ENCODE measurements at regions not wholly inside any gene's neighbourhood (a gene's known extent, or its start where the extent isn't known, plus 50 kb on each side); places are given as distances from the start of the nearest gene placed in this dataset.

DNA sequence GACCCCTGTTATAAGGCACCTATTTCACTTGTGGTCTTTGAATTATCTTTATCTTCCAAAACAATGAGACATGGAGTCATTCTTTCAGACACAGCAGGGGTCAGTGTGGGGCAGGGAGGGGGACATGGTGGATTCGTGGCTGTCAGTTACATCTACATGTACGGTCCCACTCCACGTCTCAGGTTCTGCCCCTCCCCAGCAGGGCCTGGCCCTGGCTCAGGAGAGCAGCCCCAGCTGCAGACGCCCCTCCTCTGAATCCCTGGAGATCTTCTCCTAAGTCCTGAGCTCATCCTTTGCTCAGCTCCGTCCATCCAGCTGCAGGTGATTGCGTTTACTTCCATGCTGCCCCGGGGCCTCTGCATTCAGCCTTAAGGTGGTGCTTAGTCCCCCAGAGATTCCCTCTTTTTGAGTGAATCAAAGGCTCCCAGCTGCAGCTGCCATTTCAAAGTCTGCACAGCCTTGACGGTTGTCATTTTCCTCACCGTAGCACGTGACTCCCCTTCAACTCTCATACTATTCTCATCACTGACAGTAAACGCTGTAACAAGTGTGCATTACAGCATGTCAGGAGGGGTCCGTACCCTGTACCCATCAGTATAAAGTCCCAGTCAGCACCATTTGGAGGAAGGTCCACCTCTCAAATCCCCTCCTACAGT lies 113.4 kb upstream of the TCERG1L start:
- DNase-seq (ENCODE audit: low read depth), result no peak

DNA sequence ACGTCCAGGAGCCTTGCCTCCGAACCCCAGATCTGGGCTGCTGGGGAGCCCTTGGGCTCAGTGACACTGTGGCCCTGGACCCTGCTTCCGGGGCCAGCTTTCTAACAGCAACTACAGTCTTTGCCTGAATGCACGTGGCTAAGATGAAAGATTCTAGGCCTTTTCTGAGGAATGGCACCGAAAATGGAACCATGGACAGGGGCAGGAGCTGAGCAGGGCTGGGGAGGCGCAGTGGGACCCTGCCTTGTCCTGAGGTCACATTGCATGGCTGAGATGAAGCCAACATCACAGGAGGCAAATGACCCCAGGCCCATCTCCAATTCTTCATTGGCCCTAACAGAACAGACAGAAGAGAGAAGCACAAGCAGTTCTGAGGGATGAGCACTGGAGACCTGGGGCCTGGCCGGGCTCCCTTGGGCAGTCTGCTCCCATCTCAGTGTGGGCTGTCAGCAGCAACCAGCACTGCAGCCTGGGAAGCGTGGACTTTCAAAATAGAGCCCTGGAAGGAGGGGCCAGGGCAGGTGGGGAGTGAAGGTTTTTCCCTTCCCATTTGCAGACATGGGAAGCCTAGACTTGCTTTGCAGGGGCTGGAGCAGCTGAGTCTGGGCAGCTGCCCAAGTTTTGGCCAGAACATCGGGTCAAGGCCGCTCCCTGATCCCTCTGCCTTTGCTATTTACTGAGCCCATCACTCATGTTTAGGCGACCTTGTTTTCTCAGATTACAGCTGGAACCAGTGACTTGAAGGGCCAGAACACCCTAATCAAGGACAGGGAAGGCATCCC lies 114.4 kb upstream of the TCERG1L start:
- DNase-seq (ENCODE audit: low read depth), result no peak

DNA sequence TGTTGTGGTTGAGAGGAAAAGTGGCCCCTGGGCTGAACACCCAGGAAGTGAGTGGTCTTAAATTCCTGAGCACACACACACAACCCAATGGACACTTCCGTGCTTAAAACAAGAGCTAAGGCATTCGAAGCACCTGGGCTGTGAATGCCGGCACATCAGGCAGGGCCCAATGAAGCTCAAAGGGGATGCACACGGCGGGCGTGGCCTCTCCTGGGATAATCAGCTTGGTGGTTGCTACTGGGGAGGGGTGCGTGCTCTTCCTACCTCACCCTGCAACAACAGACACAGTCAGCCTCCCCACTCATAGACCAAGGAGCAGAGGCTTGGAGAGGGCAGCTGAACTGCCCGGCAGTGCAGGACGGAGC lies 115.0 kb upstream of the TCERG1L start:
- DNase-seq (ENCODE audit: low read depth), result no peak

DNA sequence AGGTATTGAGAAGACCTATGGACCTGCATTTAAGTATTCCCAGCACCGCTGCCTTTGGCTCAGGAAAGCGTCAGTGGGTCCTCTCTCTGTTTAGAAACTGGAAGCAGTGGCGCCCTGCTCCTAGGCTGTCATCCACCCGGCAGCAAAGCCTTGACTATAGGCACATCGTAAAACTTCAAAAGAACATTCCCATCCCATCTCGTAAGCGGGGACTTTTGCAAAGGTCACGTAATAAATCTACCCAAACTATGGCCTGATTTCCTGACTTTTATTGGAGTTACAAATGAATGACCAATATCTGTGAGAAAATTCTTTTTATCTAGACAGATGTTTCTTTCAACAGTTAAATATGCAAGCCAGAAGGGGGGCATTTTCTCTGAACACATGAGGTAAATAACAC lies 115.8 kb upstream of the TCERG1L start:
- no peak for DNase-seq (ENCODE audit: low read depth)

DNA sequence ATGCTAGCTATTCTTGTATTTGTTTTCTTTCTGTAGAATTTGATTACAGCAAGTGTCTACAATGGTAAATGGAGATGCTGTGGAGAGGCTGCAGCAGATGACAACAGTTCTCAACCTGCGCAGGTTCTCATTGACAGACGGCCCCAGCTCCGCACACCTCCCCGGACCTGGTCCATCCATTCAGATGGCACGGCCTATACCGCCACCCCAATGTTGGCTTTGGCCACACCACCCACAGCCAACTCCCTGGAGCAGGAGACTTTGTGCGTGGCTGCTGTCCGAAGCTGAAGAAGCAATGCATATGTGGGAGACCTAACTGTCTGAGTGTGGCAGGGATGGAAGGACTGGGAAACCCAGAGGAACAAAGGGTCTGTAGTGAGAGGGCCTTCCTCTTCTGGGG lies 116.4 kb upstream of the TCERG1L start:
- DNase-seq (ENCODE audit: low read depth), result no peak

DNA sequence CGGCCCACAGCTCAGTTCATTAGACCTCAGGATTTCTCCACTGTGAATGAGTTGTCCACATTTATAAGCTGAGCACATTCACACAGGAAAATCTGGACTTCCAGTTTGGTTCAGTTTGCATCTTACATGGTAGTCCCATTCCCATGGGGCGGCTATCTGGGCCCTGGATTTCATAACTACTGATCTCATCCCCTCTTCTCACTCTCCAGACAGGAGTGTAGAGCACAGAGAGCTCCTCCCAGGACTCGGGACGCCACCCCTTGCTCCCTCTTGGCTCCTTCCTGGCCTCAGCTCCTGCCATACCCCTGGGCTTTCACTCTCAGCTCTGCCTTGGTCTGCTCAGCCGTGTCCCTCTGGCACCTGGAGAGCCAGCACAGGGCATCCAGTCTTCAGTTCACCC lies 117.6 kb upstream of the TCERG1L start:
- no peak for DNase-seq (ENCODE audit: low read depth)

DNA sequence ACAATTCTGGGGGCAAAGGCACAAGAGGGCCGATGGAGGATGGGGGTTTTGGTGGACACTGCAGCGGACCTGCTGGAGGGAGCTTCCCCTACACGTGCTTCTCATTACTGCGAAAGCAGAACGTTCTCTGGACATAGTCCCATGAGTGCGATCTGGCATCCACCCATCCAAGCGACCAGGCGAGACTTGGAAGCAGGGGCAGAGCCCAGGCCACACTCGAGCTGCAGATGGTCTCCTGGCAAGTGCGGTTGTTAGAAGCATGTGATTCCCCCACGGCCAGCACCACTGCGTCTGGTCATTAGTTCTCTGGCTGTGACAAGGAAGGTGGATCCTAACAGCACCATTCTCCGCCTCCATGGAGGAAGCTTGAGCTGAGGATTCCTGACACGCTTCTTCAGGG lies 118.4 kb upstream of the TCERG1L start:
- no peak for DNase-seq (ENCODE audit: low read depth)

DNA sequence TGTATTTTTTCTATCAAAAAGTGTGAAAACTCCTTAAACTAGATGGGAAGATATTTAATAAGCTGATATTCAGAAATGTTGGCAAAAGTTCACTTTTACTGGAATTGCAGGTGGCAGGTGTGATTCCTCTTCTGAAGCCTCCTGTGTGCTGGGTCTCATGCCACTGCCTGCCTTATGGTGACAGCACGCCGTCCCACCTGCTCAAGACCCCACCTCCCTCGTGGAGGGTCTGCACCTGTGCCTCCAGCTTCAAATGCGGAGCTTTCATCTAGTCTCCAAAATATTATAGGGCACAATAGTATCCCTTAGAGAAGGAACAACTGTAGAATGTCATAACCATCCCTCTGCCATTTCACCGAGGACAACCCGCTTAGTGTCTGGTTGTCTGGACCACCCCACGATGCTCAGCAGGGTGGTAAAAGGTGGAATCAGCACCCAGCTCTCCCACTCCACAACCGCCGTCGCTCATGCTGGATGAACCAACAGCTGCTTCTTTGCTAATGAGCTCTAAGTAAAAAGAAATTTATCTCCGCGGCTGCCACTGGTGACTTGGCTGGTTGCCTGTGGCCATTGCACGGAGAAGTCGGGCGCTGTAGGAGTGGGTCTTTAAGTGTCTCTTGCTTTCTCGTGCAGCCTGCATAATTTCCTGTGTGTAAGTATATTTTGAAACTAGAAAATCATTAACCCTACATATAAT lies 119.3 kb upstream of the TCERG1L start:
- DNase-seq (ENCODE audit: low read depth), result no peak

DNA sequence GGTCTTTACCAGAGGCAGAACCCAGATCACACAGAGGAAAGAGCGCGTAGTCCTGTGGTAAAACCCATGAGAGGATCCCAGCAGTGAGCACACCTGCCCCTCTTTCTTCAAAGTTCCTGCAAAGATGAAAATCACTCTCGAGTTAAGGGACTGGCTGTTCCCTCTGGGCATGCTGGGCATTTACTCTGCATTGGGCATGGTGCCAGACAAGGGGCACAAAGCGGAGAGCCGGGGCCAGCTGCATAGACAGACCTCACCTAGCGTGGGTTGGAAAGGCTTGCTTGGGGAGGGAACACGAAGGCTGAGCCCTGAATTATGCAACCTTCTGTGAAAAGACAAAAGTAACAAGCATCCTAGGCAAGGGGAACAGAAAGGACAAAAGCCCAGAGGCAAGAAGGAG lies 120.0 kb upstream of the TCERG1L start:
- DNase-seq (ENCODE audit: low read depth), result no peak

DNA sequence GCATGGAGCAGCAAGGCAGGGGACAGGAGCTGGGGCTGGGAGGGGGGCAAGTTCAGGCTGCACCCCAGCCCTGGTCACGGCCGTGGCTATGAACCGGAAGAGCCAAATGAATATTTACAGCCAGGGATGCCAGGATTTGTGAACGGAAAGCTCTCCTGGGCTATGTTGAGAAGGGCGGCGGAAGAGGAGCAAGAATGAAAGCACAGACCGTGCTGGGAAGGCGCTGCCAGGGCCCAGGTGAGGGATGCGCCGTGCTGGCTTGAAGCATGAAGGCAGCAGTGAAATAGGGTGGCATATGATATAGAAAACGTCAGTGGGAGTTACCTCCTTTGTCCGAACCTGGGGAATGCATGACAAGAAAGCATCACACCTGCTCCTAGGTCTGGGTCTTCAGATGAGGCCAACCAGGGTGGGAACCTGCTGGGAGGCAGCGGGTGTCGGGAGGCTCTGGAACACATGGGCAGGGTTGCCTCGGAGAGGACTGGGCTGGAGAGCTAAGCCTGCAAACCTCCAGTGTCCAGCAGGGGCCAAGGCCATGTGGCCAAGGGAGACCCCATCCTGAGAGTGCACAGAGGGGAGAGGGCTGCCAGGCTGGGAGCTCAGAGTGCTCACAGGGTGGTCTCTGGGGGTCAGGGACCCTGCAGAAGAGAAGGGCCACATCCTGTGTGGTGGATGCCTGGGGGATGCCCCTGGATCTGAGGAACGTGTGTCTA lies 120.6 kb upstream of the TCERG1L start:
- no peak for DNase-seq (ENCODE audit: low read depth)

DNA sequence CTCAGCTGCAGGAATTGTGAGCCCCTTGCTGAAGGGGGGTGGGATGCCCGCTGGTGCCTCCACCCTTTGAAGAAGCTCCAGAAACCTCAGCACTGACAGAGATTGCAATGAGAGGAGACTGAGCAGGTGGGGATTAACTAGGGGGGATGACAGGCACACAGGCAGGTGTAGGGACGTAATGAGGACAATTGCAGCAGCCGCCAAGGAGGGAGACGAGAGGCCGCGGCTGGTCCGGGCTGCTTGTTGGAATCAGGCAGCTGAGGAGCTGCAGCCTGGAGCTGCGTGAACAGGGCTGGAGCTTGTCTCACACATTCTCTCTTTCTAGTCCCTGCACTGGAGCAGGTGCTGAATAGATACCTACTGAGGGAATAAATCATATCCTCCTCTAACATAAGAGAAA lies 122.0 kb upstream of the TCERG1L start:
- no peak for DNase-seq (ENCODE audit: low read depth)

DNA sequence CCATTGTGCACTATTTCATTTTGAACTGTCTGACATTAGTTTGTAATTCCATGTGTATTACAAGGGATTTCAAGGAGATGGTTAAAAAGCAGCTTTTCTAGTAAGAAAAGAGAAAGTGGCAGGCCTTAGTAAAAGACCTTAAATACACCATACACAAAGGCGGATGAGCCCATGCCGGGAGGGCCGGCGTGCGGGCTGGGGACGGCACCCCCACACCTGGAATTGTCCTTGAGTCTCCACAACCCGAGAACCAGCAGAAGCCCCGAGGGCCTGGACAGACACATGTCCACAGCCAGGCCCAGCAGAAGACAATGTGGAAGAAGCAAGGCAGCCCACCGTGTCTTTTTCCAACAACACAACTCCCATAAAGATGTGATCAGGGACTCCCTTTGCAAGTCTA lies 123.7 kb upstream of the TCERG1L start:
- DNase-seq (ENCODE audit: low read depth), result no peak

DNA sequence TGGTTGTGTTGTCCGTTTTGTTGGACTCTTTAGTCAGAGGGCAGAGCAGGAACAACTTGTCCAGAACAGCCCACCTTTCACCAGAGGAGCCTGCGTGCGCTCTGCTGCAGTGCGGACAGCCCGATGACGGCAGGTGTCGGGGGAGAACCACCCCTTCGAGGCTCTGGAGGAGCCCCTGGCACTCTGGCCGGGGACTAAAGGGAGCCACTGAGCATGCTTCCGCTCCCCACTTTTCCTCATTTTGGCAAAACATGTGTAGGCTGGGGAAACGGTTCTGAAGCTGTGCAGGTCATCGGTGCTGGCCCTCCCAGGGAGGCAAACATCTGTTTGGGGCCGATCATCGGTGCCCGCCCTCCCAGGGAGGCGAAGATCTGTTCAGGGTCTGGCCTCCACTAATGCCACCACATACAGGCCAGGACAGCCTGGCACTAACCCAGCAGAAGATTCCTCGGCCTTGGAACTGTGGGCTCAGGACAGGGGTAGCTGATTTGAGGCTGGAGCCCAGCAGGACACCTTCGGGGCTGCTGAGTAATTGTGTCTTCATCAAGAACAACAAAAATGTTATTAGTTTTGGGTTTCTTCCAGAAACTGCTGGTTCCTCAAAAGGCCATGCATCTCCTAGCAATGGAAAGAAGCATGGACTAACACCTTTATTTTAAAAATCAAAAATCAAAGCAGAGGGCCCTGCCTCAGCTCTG lies 124.4 kb upstream of the TCERG1L start:
- DNase-seq (ENCODE audit: low read depth), result no peak

DNA sequence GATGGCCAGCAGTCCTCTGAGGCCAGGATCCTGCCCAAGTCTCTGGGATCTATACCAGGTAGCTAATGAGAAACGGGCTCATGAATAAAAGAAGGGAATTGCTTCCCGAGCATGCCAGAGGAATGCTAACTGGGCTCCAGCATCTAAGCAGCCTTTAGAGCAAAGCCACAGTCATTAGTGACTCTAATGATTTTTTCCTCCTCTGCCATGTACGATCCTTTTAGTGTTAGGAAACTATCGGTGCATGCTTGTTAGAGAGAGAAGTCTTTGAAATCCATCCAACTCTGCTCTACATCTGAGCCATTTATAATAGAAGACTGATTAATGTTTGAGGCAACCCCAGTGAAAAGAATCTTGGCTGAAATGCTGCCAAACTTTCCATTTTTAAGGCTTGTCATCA lies 124.9 kb upstream of the TCERG1L start:
- DNase-seq (ENCODE audit: low read depth), result no peak

DNA sequence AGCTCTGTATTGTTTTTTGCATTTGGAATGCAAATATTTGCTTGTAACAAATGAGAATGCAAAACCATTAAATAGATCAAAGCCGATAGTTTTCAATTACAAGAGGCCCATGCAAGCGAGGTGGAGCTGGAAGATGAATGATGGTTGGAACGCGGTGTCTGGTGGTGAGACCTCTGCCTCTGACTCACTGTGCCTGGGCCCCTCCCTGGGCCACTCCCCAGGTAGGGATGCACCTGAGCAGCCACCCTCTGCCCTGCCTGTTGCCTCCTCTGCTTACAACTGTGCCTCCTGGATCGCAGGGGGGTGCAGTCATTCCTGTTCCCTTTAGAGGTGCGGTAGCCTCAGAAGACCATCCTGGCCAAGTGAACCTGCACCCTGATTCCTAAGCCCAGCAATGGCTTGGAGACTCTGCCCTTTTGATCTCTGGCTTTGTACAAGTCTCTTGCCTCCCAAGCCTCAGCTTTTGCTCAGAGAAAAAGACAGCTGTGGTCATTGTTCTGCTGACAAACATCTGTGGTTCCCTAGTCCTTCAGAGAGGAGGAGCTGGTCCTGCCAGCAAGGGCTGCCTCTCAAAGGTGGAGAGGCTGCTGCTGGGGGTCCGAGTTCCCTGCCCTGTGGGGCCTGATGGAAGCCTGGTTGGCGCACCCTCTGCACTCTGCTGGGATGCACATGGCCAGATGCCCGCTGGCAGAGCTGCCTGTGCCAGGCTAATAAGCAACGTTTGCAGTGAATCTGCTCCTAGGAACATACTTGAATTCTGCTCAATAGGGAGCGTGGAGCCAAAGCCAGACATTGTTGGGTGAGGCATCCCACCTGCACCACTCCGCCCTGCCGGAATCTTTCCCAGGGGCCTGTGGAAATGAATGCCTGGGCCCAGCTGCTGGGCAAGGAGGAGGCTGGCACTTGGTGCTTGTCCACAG lies 126.3 kb upstream of the TCERG1L start:
- no peak for DNase-seq (ENCODE audit: low read depth)

DNA sequence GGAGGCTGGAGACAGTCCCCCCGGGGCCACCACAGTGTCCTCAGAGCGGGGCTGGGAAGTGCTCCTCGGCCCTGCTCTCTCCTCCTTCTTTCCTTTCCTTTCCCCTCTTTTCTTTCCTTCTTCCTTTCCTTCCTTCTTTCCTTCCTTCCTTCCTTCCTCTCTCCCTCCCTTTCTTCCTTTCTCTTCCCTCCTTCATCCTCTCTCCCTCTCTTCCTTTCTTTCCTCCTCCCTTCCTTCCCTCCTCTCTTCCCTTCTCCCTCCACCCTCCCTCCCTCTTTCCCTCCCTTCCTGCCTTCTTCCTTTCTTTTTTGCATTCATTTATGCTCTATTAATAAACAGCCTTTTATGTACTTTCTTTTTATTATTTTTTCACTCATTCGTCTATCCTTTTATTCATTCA lies 127.1 kb upstream of the TCERG1L start:
- DNase-seq (ENCODE audit: low read depth), result no peak

DNA sequence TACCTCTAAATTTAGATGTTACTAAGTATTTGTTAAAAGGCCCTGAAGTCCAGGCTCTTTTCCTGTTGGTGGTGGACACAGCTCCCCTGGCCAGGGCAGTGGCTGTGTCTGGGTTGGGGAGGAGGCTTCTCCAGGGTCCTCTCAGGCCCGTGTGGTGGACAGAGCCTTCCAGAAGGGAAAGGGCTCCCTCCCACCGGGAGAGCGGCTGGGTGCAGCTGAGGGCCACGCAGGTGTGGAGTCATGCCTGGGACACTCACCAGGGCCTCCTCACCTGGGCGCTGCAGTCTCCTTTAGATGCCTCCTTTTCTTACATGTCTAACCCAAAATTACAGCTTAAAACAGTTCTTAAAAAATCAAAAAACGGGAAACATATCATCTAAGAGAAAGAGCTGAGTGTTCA lies 128.2 kb upstream of the TCERG1L start:
- DNase-seq (ENCODE audit: low read depth), result no peak

DNA sequence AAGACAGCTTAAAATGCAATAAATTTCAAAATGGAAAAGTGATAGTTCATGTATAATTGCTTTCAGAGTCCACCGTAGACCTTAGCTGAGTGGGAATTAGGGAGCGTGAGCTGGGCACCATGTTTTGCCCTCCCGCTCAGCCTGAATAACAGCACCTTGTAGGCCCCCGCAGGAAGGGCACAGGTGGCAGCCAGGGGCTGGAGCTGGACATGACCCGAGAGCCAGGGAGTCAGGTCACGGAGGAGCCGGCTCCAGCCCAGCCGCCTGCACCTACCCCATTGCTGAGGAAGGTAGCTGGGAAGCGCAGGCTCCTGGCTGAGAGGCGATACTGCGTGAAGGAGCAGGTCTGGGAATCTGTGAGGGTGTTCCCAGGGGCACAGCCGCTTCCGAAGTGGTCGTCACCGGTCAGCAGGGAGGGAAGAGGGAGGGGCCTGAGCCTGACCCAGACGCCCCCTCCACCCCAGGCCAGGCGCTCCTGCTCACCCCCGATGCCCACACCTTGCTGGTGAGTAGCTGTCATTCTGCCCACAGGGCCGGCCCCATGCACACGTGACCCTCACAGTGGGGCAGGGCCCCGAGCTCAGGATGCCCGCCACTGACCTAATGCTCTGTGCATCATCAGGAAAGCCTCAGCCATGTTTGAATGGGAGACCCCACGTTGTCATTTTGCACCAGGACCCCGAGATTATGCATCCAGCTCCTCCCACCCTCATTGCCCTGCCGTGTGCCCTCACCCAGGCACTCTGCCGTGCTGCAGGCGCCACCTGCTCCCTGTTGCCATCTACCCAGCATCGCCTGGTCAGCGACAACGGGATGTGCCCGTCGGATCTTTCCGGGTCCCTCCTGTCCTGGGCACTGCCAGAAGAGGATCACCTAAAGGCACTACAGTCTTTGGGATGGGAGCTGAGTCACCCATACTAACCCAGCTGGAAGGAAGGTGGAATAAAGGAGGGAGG lies 129.2 kb upstream of the TCERG1L start:
- DNase-seq (ENCODE audit: low read depth), result no peak

DNA sequence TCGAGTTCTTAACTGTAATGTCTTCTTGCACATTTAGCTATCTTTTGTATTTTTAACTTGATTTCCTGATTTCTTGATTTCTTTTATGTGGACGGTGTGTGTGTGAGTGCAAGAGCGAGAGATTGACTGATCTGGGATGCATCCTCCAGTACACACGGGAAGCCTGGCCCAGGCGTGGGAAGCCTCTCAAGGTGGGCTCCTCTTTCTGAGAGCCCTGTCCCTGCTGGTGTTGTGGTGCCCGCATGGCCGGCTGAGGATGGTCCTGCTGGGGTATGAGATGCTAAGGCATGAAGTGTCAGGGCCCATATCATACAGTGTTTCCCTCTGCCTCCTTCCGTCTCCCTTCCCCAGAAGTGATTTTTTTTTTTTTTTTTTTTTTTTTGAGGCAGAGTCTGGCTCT lies 130.8 kb upstream of the TCERG1L start:
- DNase-seq (ENCODE audit: low read depth), result no peak
